Chondrocyte (in vitro differentiated cells): ENCODE measurements at regions not wholly inside any gene's neighbourhood (a gene's known extent, or its start where the extent isn't known, plus 50 kb on each side); places are given as distances from the start of the nearest gene placed in this dataset.
A peak's percentile ranks its signal among the peaks of the same experiment; 100 is the strongest.
"Not testable (repeated sequence)": the region's sequence is repeated elsewhere in the genome, so short reads cannot be mapped to it uniquely, and the experiment has no call there.

Experiments used
- DNase-seq: peaks from one replicate; pipeline ENCODE4 v3.0.0; 2021; ENCODE audit warnings: mixed read lengths, low spot score
- H3K27ac Mint-ChIP-seq: one replicate; pipeline ENCODE4 v1.8.0; 2021; ENCODE audit warnings: mild to moderate bottlenecking, moderate library complexity, mixed read lengths; ENCODE audit not compliant: unreplicated experiment
- H3K27me3 Mint-ChIP-seq: 2 replicates; pipeline ENCODE4 v1.8.0; 2021; ENCODE audit warnings: low read depth, mixed read lengths
- H3K36me3 Mint-ChIP-seq: 2 replicates; pipeline ENCODE4 v1.8.0; 2021; ENCODE audit warnings: low read depth, mixed read lengths
- H3K4me1 Mint-ChIP-seq: 2 replicates; pipeline ENCODE4 v1.8.0; 2021; ENCODE audit warnings: low read depth, mild to moderate bottlenecking, mixed read lengths
- H3K4me3 Mint-ChIP-seq: one replicate; pipeline ENCODE4 v1.8.0; 2021; ENCODE audit warnings: mild to moderate bottlenecking, moderate library complexity, mixed read lengths; ENCODE audit not compliant: unreplicated experiment
- H3K9me3 Mint-ChIP-seq: 2 replicates; pipeline ENCODE4 v1.8.0; 2021; ENCODE audit warnings: low read depth, mixed read lengths
- TF ChIP-seq, protein P1 (sequence below): fragments of 200-600 bp; sonication (generic); IDR thresholded peaks from 2 replicates; pipeline ENCODE4 v1.5.0; 2021; ENCODE audit warnings: antibody characterized with exemption, mild to moderate bottlenecking, moderate library complexity

DNA sequence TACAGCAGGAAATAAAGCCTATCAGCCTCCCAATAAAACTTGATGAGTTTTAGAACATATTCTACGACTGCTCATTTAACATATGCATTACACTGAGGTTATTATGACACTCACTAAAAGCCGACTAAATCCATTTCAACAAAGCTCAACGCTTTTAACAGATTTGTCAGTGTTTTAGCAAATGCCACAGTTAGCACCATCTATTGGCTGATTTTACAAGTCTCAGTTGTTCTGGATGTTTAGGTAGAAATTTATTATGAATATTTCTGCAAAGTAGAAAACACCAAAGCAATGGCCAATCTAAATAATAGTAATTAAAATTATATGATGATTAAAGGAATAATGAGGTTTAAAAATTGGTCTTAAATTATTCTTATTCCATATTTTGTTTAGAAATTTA, 993.2 kb upstream of the PCDH7 start:
- no peaks in the 10 kb centered on the region for H3K9me3 Mint-ChIP-seq
- no peak for DNase-seq
- TF ChIP-seq, protein P1, sequence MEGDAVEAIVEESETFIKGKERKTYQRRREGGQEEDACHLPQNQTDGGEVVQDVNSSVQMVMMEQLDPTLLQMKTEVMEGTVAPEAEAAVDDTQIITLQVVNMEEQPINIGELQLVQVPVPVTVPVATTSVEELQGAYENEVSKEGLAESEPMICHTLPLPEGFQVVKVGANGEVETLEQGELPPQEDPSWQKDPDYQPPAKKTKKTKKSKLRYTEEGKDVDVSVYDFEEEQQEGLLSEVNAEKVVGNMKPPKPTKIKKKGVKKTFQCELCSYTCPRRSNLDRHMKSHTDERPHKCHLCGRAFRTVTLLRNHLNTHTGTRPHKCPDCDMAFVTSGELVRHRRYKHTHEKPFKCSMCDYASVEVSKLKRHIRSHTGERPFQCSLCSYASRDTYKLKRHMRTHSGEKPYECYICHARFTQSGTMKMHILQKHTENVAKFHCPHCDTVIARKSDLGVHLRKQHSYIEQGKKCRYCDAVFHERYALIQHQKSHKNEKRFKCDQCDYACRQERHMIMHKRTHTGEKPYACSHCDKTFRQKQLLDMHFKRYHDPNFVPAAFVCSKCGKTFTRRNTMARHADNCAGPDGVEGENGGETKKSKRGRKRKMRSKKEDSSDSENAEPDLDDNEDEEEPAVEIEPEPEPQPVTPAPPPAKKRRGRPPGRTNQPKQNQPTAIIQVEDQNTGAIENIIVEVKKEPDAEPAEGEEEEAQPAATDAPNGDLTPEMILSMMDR, result peak; percentile 56
- H3K4me1 Mint-ChIP-seq, result no peaks in the 10 kb centered on the region
- peaks cover 2% of the 10 kb centered on the region for H3K27me3 Mint-ChIP-seq
- H3K27ac Mint-ChIP-seq, result no peak overlapping the region
- H3K4me3 Mint-ChIP-seq, result no peak overlapping the region
- H3K36me3 Mint-ChIP-seq, result no peaks in the 10 kb centered on the region

DNA sequence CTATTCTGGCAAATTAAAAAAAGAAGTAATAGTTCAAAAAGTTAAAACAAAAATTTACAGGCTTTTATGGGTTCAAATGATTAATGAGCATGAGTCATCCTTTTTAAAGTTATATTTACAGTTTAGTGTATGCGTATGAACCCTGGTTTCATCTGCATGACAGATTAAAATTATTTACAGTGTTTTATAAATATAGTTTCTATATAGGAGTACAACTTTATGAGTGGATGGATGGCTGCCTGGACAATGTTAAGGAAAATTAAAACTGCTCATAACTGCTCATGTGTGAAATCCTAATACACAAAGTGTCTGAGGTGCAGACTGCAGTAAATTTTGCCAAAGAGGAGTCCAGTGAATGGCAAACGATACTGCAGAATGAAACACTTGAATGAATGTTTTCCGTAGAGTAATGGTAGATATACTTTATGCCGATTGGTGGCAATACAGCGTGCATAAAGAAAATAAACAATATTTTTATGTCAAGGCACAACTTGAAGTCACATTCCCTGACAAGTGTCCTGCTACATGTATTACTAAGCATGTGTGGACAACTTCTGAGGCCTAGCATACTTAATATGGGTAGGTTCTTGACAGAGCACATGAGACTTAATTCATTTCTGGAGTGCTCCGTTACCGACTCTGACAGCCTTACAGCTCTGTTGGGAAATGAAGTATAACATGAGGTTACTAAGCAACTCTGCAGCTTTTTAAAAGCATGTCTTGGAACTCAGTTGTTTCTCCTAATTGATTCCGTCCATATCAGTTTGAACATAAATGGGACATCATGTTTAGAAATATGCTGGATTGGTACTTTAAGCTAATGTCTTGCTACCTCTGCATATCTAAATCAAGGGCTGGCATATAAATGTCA, 985.6 kb upstream of the PCDH7 start:
- H3K36me3 Mint-ChIP-seq, result no peaks in the 10 kb centered on the region
- peaks cover 3% of the 10 kb centered on the region for H3K9me3 Mint-ChIP-seq

DNA sequence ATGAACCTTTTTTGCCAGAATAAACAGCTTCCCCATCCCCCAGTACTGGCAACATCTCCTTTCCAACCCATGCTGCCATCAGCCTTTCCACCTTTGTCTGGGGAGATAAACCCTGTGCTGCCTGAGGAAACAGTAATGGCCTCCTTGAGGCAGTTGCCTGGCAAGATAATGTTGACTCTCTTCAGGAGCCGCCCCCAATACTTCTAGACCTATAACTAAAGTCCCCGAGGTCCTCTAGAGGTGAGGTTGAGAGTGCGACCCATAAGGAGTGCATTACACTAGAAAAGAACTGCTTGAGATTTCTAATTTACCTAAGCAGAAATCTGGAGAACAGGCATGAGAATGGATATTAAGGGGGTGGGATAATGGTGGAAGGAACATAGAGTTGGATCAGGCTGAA, 963.2 kb upstream of the PCDH7 start:
- Mint-ChIP-seq H3K27me3 (no peaks in the 10 kb centered on the region), H3K9me3 (no peaks in the 10 kb centered on the region), H3K36me3 (no peaks in the 10 kb centered on the region), H3K4me3 (no peak overlapping the region), H3K27ac (no peak overlapping the region), H3K4me1 (no peaks in the 10 kb centered on the region)
- DNase-seq, result no peak
- TF ChIP-seq, protein P1, result no peak

More for the DNA sequence above, 985.6 kb upstream of the PCDH7 start:
- no peak overlapping the region for H3K27ac Mint-ChIP-seq
- TF ChIP-seq, protein P1, result no peak
- no peaks in the 10 kb centered on the region for H3K27me3 Mint-ChIP-seq
- no peak overlapping the region for H3K4me3 Mint-ChIP-seq
- H3K4me1 Mint-ChIP-seq, result no peaks in the 10 kb centered on the region
- no peak for DNase-seq

DNA sequence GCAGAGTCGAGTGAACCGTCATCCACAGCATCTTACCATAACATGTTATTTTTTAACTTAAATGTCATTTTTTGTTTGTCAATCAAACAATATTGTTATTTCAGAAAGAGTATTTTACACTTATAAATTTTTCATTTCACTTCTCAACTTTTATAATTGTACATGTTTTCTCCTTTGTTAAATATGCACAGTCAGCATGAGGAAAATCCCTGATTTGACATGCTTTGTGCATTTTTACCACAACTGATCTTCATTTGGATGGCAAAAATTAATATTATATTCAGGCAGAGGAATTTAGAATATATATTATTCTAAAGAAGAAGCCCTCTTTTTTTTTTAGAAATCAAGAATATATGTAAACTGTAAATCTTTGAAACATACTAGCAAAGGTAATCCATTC, 958.0 kb upstream of the PCDH7 start:
- no peaks in the 10 kb centered on the region for H3K4me1 Mint-ChIP-seq
- no peak for DNase-seq
- no peaks in the 10 kb centered on the region for H3K36me3 Mint-ChIP-seq
- no peak overlapping the region for H3K4me3 Mint-ChIP-seq
- no peaks in the 10 kb centered on the region for H3K27me3 Mint-ChIP-seq
- H3K9me3 Mint-ChIP-seq, result no peaks in the 10 kb centered on the region
- H3K27ac Mint-ChIP-seq, result no peak overlapping the region
- TF ChIP-seq, protein P1, result no peak

DNA sequence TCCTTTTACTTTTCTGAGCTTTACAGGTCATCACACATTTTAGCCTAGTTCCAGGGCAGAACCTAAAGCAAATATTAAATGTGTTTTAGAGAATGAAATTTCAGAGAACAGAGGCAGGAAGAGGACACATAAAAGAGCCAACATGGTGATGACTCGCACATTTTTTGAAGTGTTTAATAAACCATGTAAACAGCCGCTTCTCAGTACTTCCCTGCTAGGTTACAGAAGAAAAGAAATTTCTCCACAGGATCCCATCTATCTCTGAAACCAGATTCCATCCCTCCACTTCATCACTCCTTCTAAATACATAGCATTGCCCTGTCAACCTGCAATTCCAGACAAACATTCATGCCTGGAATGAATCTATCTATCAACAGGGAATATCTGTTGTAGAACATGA, 949.5 kb upstream of the PCDH7 start:
- Mint-ChIP-seq H3K4me1 (no peaks in the 10 kb centered on the region), H3K36me3 (peaks cover 6% of the 10 kb centered on the region), H3K4me3 (no peak overlapping the region), H3K27me3 (no peaks in the 10 kb centered on the region), H3K27ac (no peak overlapping the region), H3K9me3 (peaks cover 10% of the 10 kb centered on the region)
- TF ChIP-seq, protein P1, result no peak
- DNase-seq, result no peak

DNA sequence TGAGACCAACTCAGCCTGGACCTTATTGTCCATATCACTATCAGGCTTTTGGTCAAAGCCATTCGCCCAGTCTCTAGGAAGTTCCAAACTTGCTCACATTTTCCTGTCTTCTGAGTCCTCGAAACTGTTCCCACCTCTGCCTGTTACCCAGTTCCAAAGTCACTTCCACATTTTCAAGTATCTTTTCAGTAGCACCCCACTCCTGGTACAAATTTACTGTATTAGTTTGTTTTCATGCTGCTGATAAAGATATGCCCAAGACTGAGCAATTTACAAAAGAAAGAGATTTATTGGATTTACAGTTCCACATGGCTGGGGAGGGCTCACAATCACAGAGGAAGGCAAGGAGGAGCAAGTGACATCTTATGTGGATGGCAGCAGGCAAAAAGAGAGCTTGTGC, 932.0 kb upstream of the PCDH7 start:
- H3K9me3 Mint-ChIP-seq, result peaks cover 34% of the 10 kb centered on the region
- not testable (repeated sequence) for H3K4me1 Mint-ChIP-seq, H3K27ac Mint-ChIP-seq, H3K36me3 Mint-ChIP-seq, DNase-seq, H3K4me3 Mint-ChIP-seq, H3K27me3 Mint-ChIP-seq
